ENCODE measurements at regions not wholly inside any gene's neighbourhood (a gene's known extent, or its start where the extent isn't known, plus 50 kb on each side); places are given as distances from the start of the nearest gene placed in this dataset.
"Not testable (repeated sequence)": the region's sequence is repeated elsewhere in the genome, so short reads cannot be mapped to it uniquely, and the experiment has no call there.

GRCh38 chr3:188022902-188023301 is 131.1 kb upstream of the LPP start:
- not testable (repeated sequence) for H3K27me3 Mint-ChIP-seq; ATAC-seq (replicated peaks; ENCODE audit: extremely low read depth, poor library complexity, severe bottlenecking); H3K4me3 Mint-ChIP-seq; H3K36me3 Mint-ChIP-seq (ENCODE audit: insufficient read depth); DNase-seq (ENCODE audit: low spot score in 2 of 2); H3K4me1 Mint-ChIP-seq; H3K27ac Mint-ChIP-seq (ENCODE audit: low read depth); H3K9me3 Mint-ChIP-seq

DNA sequence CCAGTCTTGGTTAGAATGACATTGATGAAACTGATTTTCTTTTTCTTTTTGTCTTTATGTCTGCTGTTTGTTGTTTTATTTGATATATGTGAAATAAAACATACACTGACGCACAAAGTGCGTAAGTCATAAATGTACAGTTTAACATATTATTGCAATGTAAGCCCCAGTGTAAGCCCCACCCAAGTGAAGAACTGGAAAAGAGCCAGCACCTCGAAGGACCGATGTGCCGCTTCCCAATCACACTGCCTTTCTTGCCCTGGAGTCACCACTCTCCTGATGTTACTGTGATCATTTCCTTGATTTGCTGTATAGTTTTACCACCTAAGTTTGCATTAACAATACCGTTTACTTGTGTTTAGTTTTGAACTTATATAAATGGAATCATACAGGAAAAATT is 128.4 kb upstream of the LPP start:
- H3K36me3 Mint-ChIP-seq (ENCODE audit: insufficient read depth) = no peaks in the 10 kb centered on the region
- no peaks in the 10 kb centered on the region for H3K4me1 Mint-ChIP-seq
- DNase-seq (ENCODE audit: low spot score in 2 of 2) (no peak), ATAC-seq (replicated peaks; ENCODE audit: extremely low read depth, poor library complexity, severe bottlenecking) (no peak)
- no peaks in the 10 kb centered on the region for H3K9me3 Mint-ChIP-seq
- no peak overlapping the region for H3K27ac Mint-ChIP-seq (ENCODE audit: low read depth)
- peaks cover 9% of the 10 kb centered on the region for H3K27me3 Mint-ChIP-seq
- no peak overlapping the region for H3K4me3 Mint-ChIP-seq

- no peak for ATAC-seq (replicated peaks; ENCODE audit: extremely low read depth, poor library complexity, severe bottlenecking)
- H3K9me3 Mint-ChIP-seq = no peaks in the 10 kb centered on the region
- no peaks in the 10 kb centered on the region for H3K36me3 Mint-ChIP-seq (ENCODE audit: insufficient read depth)
- DNase-seq (ENCODE audit: low spot score in 2 of 2) = no peak
- H3K4me1 Mint-ChIP-seq = no peaks in the 10 kb centered on the region
- H3K4me3 Mint-ChIP-seq = no peak overlapping the region
- no peak overlapping the region for H3K27ac Mint-ChIP-seq (ENCODE audit: low read depth)
- peaks cover under 1% of the 10 kb centered on the region for H3K27me3 Mint-ChIP-seq
Observed at GRCh38 chr3:188026191-188026968, 127.6 kb upstream of the LPP start.

GRCh38 chr3:188031121-188031520 is 122.8 kb upstream of the LPP start:
- ATAC-seq (replicated peaks; ENCODE audit: extremely low read depth, poor library complexity, severe bottlenecking) (no peak), DNase-seq (ENCODE audit: low spot score in 2 of 2) (no peak)
- no peaks in the 10 kb centered on the region for H3K27me3 Mint-ChIP-seq
- no peaks in the 10 kb centered on the region for H3K4me1 Mint-ChIP-seq
- H3K9me3 Mint-ChIP-seq = no peaks in the 10 kb centered on the region
- no peak overlapping the region for H3K4me3 Mint-ChIP-seq
- H3K36me3 Mint-ChIP-seq (ENCODE audit: insufficient read depth) = no peaks in the 10 kb centered on the region
- no peak overlapping the region for H3K27ac Mint-ChIP-seq (ENCODE audit: low read depth)

DNA sequence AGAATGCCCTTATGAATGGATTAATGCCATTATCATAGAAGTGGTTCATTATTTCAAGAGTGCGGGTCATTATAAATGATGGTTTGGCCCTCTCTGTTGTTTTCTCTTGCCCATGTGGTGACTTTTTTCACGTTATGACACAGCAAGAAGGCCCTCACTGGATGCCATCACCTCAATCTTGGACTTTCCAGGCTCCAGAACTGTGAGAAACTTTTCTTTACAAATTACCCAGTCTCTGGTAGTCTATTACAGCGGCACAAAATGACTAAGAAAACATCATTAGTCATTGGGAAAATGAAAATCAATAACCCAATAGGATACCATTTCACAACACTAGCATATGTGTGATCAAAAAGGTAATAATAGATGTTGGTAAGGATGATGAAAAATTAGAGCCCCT is 119.0 kb upstream of the LPP start:
- Mint-ChIP-seq H3K36me3 (ENCODE audit: insufficient read depth) (no peaks in the 10 kb centered on the region), H3K9me3 (no peaks in the 10 kb centered on the region), H3K27ac (ENCODE audit: low read depth) (no peak overlapping the region), H3K27me3 (no peaks in the 10 kb centered on the region), H3K4me1 (no peaks in the 10 kb centered on the region), H3K4me3 (no peak overlapping the region)
- no peak for DNase-seq (ENCODE audit: low spot score in 2 of 2)
- no peak for ATAC-seq (replicated peaks; ENCODE audit: extremely low read depth, poor library complexity, severe bottlenecking)

GRCh38 chr3:188036375-188037194 is 117.4 kb upstream of the LPP start:
- Mint-ChIP-seq H3K4me3 (no peak overlapping the region), H3K27me3 (no peaks in the 10 kb centered on the region), H3K4me1 (peaks cover 8% of the 10 kb centered on the region), H3K27ac (ENCODE audit: low read depth) (no peak overlapping the region), H3K9me3 (no peaks in the 10 kb centered on the region), H3K36me3 (ENCODE audit: insufficient read depth) (no peaks in the 10 kb centered on the region)
- ATAC-seq (replicated peaks; ENCODE audit: extremely low read depth, poor library complexity, severe bottlenecking) = no peak
- no peak for DNase-seq (ENCODE audit: low spot score in 2 of 2)

- H3K27ac Mint-ChIP-seq (ENCODE audit: low read depth) = no peak overlapping the region
- H3K4me3 Mint-ChIP-seq = no peak overlapping the region
- no peaks in the 10 kb centered on the region for H3K9me3 Mint-ChIP-seq
- ATAC-seq (replicated peaks; ENCODE audit: extremely low read depth, poor library complexity, severe bottlenecking) (no peak), DNase-seq (ENCODE audit: low spot score in 2 of 2) (no peak)
- no peaks in the 10 kb centered on the region for H3K36me3 Mint-ChIP-seq (ENCODE audit: insufficient read depth)
- H3K4me1 Mint-ChIP-seq = peaks cover 9% of the 10 kb centered on the region
- H3K27me3 Mint-ChIP-seq = no peaks in the 10 kb centered on the region
Observed at GRCh38 chr3:188037195-188037718, 116.7 kb upstream of the LPP start.

DNA sequence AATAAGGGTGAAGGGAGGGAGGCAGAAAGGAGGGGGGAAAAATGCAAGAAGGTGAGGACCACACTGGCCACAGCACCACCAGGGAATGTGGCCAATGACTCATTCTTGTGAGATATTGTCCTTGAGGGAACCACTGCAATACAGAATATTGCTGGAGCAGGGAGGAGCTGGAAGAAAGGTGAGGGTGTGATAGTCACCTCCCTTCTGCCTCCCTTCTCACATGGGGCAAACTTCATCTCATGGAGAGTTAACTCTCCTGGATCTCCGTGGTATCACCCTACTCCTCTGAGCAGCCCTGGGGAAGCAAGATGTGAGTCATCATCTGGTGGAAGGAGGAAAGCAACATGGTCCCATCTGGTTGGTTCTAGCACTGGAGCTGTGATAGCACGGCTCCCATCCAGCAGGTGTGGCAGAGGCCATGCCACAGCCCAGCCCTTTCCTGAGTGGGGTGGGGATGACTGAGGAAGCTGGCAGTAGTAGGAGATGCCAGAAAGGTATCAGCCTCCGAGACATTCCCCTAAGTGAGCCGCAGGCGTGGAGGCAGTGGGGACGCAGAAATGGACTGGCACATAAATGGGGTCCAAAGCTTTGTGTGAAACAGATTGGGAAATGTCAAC is 115.9 kb upstream of the LPP start:
- no peak overlapping the region for H3K4me3 Mint-ChIP-seq
- H3K9me3 Mint-ChIP-seq = no peaks in the 10 kb centered on the region
- peaks cover 9% of the 10 kb centered on the region for H3K4me1 Mint-ChIP-seq
- no peak overlapping the region for H3K27ac Mint-ChIP-seq (ENCODE audit: low read depth)
- H3K27me3 Mint-ChIP-seq = no peaks in the 10 kb centered on the region
- DNase-seq (ENCODE audit: low spot score in 2 of 2) (no peak), ATAC-seq (replicated peaks; ENCODE audit: extremely low read depth, poor library complexity, severe bottlenecking) (no peak)
- H3K36me3 Mint-ChIP-seq (ENCODE audit: insufficient read depth) = no peaks in the 10 kb centered on the region

DNA sequence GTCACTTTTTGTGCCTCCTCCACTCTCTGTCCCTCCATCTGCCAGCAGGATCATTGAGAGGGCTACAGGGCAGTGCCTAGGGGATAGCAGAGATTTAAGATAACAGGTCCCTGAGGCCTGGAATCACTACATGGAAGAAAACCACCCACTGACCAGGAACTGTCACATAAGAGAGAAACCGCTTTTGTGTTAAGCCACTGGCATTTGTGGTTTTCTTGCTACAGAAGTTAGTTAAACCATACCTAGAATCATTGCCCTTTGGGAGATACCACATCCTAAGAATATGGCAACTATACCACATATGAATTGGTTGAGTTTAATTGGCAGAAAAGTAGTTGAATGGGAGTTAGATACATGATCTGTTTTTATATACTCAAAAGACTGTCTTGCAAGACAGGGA is 112.8 kb upstream of the LPP start:
- no peaks in the 10 kb centered on the region for H3K9me3 Mint-ChIP-seq
- H3K4me1 Mint-ChIP-seq = peaks cover 9% of the 10 kb centered on the region
- ATAC-seq (replicated peaks; ENCODE audit: extremely low read depth, poor library complexity, severe bottlenecking) = no peak
- DNase-seq (ENCODE audit: low spot score in 2 of 2) = no peak
- H3K27me3 Mint-ChIP-seq = no peaks in the 10 kb centered on the region
- no peak overlapping the region for H3K27ac Mint-ChIP-seq (ENCODE audit: low read depth)
- H3K36me3 Mint-ChIP-seq (ENCODE audit: insufficient read depth) = no peaks in the 10 kb centered on the region
- no peak overlapping the region for H3K4me3 Mint-ChIP-seq

GRCh38 chr3:188041895-188042294 is 112.1 kb upstream of the LPP start:
- Mint-ChIP-seq H3K27me3 (no peaks in the 10 kb centered on the region), H3K4me1 (peaks cover 9% of the 10 kb centered on the region), H3K36me3 (ENCODE audit: insufficient read depth) (no peaks in the 10 kb centered on the region), H3K9me3 (no peaks in the 10 kb centered on the region), H3K27ac (ENCODE audit: low read depth) (no peak overlapping the region), H3K4me3 (no peak overlapping the region)
- DNase-seq (ENCODE audit: low spot score in 2 of 2) = no peak
- no peak for ATAC-seq (replicated peaks; ENCODE audit: extremely low read depth, poor library complexity, severe bottlenecking)

GRCh38 chr3:188042466-188042865 is 111.5 kb upstream of the LPP start:
- Mint-ChIP-seq H3K27me3 (no peaks in the 10 kb centered on the region), H3K27ac (ENCODE audit: low read depth) (no peak overlapping the region), H3K4me1 (peaks cover 9% of the 10 kb centered on the region), H3K9me3 (no peaks in the 10 kb centered on the region), H3K36me3 (ENCODE audit: insufficient read depth) (no peaks in the 10 kb centered on the region), H3K4me3 (no peak overlapping the region)
- DNase-seq (ENCODE audit: low spot score in 2 of 2) = no peak
- no peak for ATAC-seq (replicated peaks; ENCODE audit: extremely low read depth, poor library complexity, severe bottlenecking)

DNA sequence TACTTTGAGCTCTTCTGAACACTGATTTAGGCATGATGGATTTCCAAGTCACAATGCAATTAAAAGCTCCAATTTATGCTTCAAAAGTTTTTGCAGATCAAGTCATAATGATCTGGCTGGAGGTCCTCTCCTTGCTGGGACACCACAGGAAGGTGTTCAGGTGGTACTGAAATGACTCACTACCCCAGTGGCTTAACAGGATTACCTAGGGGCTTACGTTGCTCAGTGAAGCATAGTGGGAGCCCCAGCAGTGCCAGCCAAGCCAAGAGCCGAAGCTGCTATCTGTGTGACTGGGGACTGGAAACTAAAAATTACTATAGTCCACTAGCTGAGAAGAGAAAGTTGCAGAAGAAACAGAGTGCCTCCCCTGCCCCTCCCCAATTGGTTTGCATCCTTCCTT is 110.1 kb upstream of the LPP start:
- Mint-ChIP-seq H3K9me3 (no peaks in the 10 kb centered on the region), H3K36me3 (ENCODE audit: insufficient read depth) (no peaks in the 10 kb centered on the region), H3K4me1 (peaks cover 9% of the 10 kb centered on the region), H3K27ac (ENCODE audit: low read depth) (no peak overlapping the region), H3K27me3 (no peaks in the 10 kb centered on the region), H3K4me3 (no peak overlapping the region)
- DNase-seq (ENCODE audit: low spot score in 2 of 2) (no peak), ATAC-seq (replicated peaks; ENCODE audit: extremely low read depth, poor library complexity, severe bottlenecking) (no peak)

All from central memory CD8-positive, alpha-beta T cell (primary cell).